HCT116 (cell line): ENCODE measurements at regions not wholly inside any gene's neighbourhood (a gene's known extent, or its start where the extent isn't known, plus 50 kb on each side); places are given as distances from the start of the nearest gene placed in this dataset.

ENCODE experiments used
- ATAC-seq: fragments of 200-7000 bp; cut with Tn5 transposase; 2 replicates; pipeline ENCODE4 v1.9.1; 2020; ENCODE audit warnings: mild to moderate bottlenecking, moderate library complexity
- BruUV-seq: library from RNA; stranded (reverse); fragments of 400-500 nt; replicated peaks from 2 replicates; lab custom pipeline; 2021; lab: Mats Ljungman, UMichigan
- CTCF ChIA-PET: fragments of 300-600 bp; sonication (Branson Sonifier 250); formaldehyde crosslinking; loops from one replicate; lab custom pipeline; 2021; ENCODE audit warnings: antibody characterized with exemption; lab: Charles Lee
- POLR2A ChIA-PET: fragments of 300-600, 350-600 bp; sonication (Branson Sonifier 250); formaldehyde crosslinking; loops from one replicate; lab custom pipeline; 2021; ENCODE audit warnings: antibody characterized with exemption; lab: Charles Lee
- RAD21 ChIA-PET, 2 experiments: fragments of 300-600 bp; sonication (Branson Sonifier 250); formaldehyde crosslinking; loops; one replicate each; lab custom pipeline; 2023; ENCODE audit warnings: low total read pairs in 2 of 2; ENCODE audit not compliant: uncharacterized antibody in 2 of 2, unreplicated experiment in 2 of 2, low non-redundant PET in 1 of 2; lab: Charles Lee
- DNase-seq: peaks from one replicate; pipeline ENCODE4 v3.0.0-alpha.2; 2010; ENCODE audit warnings: low read depth, low spot score
- H2AFZ ChIP-seq: fragments of 200-600 bp; shearing (Covaris generic), sonication (generic); 2 replicates; pipeline ENCODE4 v1.6.1; 2017; ENCODE audit warnings: low read depth, mixed run types, mixed read lengths, antibody characterized with exemption, low read length; ENCODE audit not compliant: poor library complexity, severe bottlenecking
- H3K27ac ChIP-seq: 2 replicates; pipeline ENCODE4 v1.5.1; 2012; ENCODE audit warnings: low read depth, low read length
- H3K27me3 ChIP-seq: fragments of 200-600 bp; sonication (generic); 2 replicates; pipeline ENCODE4 v1.6.1; 2016; ENCODE audit warnings: mixed run types, low read length, mixed read lengths; ENCODE audit not compliant: insufficient read depth
- H3K36me3 ChIP-seq, 2 experiments: fragments of 200-500 bp in 1 of 2; fragments of 200-600 bp in 1 of 2; sonication (Bioruptor generic) in 1 of 2; sonication (generic) in 1 of 2; 2 replicates each; pipeline versions ENCODE4 v1.5.1 to v1.6.1; 2014 to 2016; ENCODE audit warnings: low read length in 2 of 2, inconsistent platforms in 1 of 2, mixed read lengths in 1 of 2, mixed run types in 1 of 2; ENCODE audit not compliant: insufficient read depth in 2 of 2, control insufficient read depth in 1 of 2
- H3K4me1 ChIP-seq, 2 experiments: fragments of 200-600 bp in 1 of 2; sonication (generic) in 1 of 2; 2 replicates each; pipeline versions ENCODE4 v1.5.1 to v1.6.1; 2012 to 2017; ENCODE audit warnings: low read length in 2 of 2, inconsistent platforms in 1 of 2, mild to moderate bottlenecking in 1 of 2, mixed read lengths in 1 of 2, mixed run types in 1 of 2, moderate library complexity in 1 of 2; ENCODE audit not compliant: insufficient read depth in 2 of 2, control insufficient read depth in 1 of 2
- H3K4me2 ChIP-seq: fragments of 200-600 bp; sonication (generic); 2 replicates; pipeline ENCODE4 v1.6.1; 2017; ENCODE audit warnings: mixed run types, low read length, mixed read lengths
- H3K4me3 ChIP-seq, 2 experiments: fragments of 200-600 bp in 1 of 2; sonication (generic) in 1 of 2; replicated peaks in 1 of 2; 2 replicates each; pipeline ENCODE4 v1.5.1; 2011 to 2016; ENCODE audit warnings: low read length in 2 of 2, control low read depth in 1 of 2, low read depth in 1 of 2, mild to moderate bottlenecking in 1 of 2, mixed read lengths in 1 of 2, mixed run types in 1 of 2
- H3K79me2 ChIP-seq: fragments of 200-600 bp; sonication (generic); 2 replicates; pipeline ENCODE4 v1.6.1; 2017; ENCODE audit warnings: mild to moderate bottlenecking, mixed run types, low read length, moderate library complexity, mixed read lengths; ENCODE audit not compliant: insufficient read depth
- H3K9ac ChIP-seq: fragments of 200-600 bp; sonication (generic); 2 replicates; pipeline ENCODE4 v1.6.1; 2016; ENCODE audit warnings: low read length, mixed read lengths
- H3K9me2 ChIP-seq: fragments of 200-600 bp; sonication (generic), shearing (Covaris generic); 2 replicates; pipeline ENCODE4 v1.6.1; 2017; ENCODE audit warnings: mixed run types, mild to moderate bottlenecking, moderate library complexity; ENCODE audit not compliant: insufficient read depth
- H3K9me3 ChIP-seq, 2 experiments: fragments of 200-500 bp in 1 of 2; fragments of 200-600 bp in 1 of 2; sonication (Bioruptor generic) in 1 of 2; sonication (generic) in 1 of 2; 2 replicates each; pipeline ENCODE4 v1.6.1; 2014 to 2017; ENCODE audit warnings: low read length in 2 of 2, mixed read lengths in 2 of 2, inconsistent platforms in 1 of 2, low read depth in 1 of 2, mild to moderate bottlenecking in 1 of 2, mixed run types in 1 of 2, moderate library complexity in 1 of 2; ENCODE audit not compliant: control insufficient read depth in 1 of 2, insufficient read depth in 1 of 2
- H4K20me1 ChIP-seq: fragments of 200-600 bp; sonication (generic), shearing (Covaris generic); 2 replicates; pipeline ENCODE4 v1.6.1; 2017; ENCODE audit warnings: mixed run types, mild to moderate bottlenecking, moderate library complexity; ENCODE audit not compliant: insufficient read depth
- CBX3 ChIP-seq: IDR thresholded peaks from 2 replicates; pipeline ENCODE4 v1.6.1; 2012; ENCODE audit warnings: low read depth
- CEBPB ChIP-seq: IDR thresholded peaks from 2 replicates; pipeline ENCODE4 v1.6.1; 2012; ENCODE audit warnings: low read depth
- EGR1 ChIP-seq: IDR thresholded peaks from 2 replicates; pipeline ENCODE4 v1.6.1; 2012; ENCODE audit warnings: low read depth
- ELF1 ChIP-seq: IDR thresholded peaks from 2 replicates; pipeline ENCODE4 v1.6.1; 2012; ENCODE audit warnings: low read depth, borderline replicate concordance
- EZH2 ChIP-seq: fragments of 200-600 bp; sonication (generic); IDR thresholded peaks from 2 replicates; pipeline ENCODE4 v1.6.1; 2017; ENCODE audit warnings: antibody characterized with exemption, mixed run types
- EZH2phosphoT487 ChIP-seq: fragments of 200-600 bp; IDR thresholded peaks from 2 replicates; pipeline ENCODE4 v1.6.1; 2018; ENCODE audit warnings: antibody characterized with exemption, borderline replicate concordance
- JUND ChIP-seq: IDR thresholded peaks from 2 replicates; pipeline ENCODE4 v1.6.1; 2012
- POLR2AphosphoS5 ChIP-seq: IDR thresholded peaks from 2 replicates; pipeline ENCODE4 v1.6.1; 2011; ENCODE audit warnings: mild to moderate bottlenecking, low read depth, low read length, moderate library complexity
- SIN3A ChIP-seq: IDR thresholded peaks from 2 replicates; pipeline ENCODE4 v1.6.1; 2012; ENCODE audit warnings: low read depth
- SP1 ChIP-seq: IDR thresholded peaks from 2 replicates; pipeline ENCODE4 v1.6.1; 2012; ENCODE audit warnings: low read depth
- SRF ChIP-seq: IDR thresholded peaks from 2 replicates; pipeline ENCODE4 v1.6.1; 2012; ENCODE audit warnings: low read depth
- TCF7L2 ChIP-seq: IDR thresholded peaks from 2 replicates; pipeline ENCODE4 v1.7.0; 2011; ENCODE audit warnings: borderline replicate concordance, inconsistent platforms; ENCODE audit not compliant: insufficient read depth, insufficient read length; ENCODE audit errors: extremely low read depth
- YY1 ChIP-seq: IDR thresholded peaks from 2 replicates; pipeline ENCODE4 v1.6.1; 2011; ENCODE audit warnings: low read length, low read depth, moderate library complexity, mild to moderate bottlenecking; ENCODE audit not compliant: insufficient replicate concordance; ENCODE audit errors: extremely low read depth
- ZFX ChIP-seq: fragments of 450-650 bp; IDR thresholded peaks from 2 replicates; pipeline ENCODE4 v1.6.1; 2017
- intact Hi-C: fragments of 100-400 bp; cut with micrococcal nuclease; formaldehyde crosslinking; loops from 2 replicates; pipeline ENCODE4 v1.10.0; 2022
- TF ChIP-seq, protein P1 (sequence below): IDR thresholded peaks from 2 replicates; pipeline ENCODE4 v1.6.1; 2012
- TF ChIP-seq, protein P2 (sequence below): IDR thresholded peaks from 2 replicates; pipeline ENCODE4 v1.6.1; 2012; ENCODE audit warnings: low read depth
- TF ChIP-seq, protein P3 (sequence below): IDR thresholded peaks from 2 replicates; pipeline ENCODE4 v1.6.1; 2012

DNA sequence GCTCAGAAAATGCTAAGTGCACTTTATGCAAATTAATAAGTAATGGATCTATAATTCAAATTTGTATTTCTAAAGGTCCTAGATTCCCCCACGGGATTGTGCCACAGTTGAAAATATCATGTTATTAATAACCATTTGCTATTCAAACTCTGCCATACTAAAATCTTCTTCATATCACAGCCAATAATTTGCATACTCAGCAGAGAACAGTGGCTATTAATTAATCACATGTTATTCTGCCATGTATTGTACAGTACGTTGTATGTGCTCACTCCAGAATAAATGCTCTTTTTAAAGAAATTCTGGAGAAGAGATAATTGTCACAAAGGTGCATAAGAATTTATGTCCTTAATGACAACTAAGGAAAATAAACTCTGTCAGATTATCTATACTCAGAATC is 184.9 kb upstream of the LUZP2 start:
- Histone ChIP-seq H3K27ac (no peak overlapping the region), H3K4me2 (no peak overlapping the region), H3K9ac (no peak overlapping the region), H3K27me3 (no peaks in the 10 kb centered on the region), H3K9me2 (no peaks in the 10 kb centered on the region), H3K4me3 (no peak overlapping the region), H2AFZ (no peak overlapping the region), H3K36me3 (no peaks in the 10 kb centered on the region), H4K20me1 (no peaks in the 10 kb centered on the region), H3K79me2 (no peaks in the 10 kb centered on the region), H3K4me1 (no peaks in the 10 kb centered on the region), H3K9me3 (peaks cover 11 to 31% of the 10 kb centered on the region in 2 experiments; a peak in 2 of 4 replicates)
- no peak for TF ChIP-seq TCF7L2
- no peak for TF ChIP-seq CBX3
- TF ChIP-seq, protein P1, sequence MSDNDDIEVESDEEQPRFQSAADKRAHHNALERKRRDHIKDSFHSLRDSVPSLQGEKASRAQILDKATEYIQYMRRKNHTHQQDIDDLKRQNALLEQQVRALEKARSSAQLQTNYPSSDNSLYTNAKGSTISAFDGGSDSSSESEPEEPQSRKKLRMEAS = no peak
- no peak for TF ChIP-seq POLR2AphosphoS5
- no peak for TF ChIP-seq SP1
- TF ChIP-seq JUND = no peak
- TF ChIP-seq YY1 = no peak
- BruUV-seq = no TSS peak
- ATAC-seq = no peak
- no peak for DNase-seq
- ChIA-PET CTCF (no interaction called here), POLR2A (no interaction called here), RAD21 (no interaction called here)
- intact Hi-C loops = no loop called here

GRCh38 chr11:24312464-24313238 is 184.2 kb upstream of the LUZP2 start:
- Histone ChIP-seq H2AFZ (no peak overlapping the region), H4K20me1 (no peaks in the 10 kb centered on the region), H3K36me3 (no peaks in the 10 kb centered on the region), H3K9me3 (peaks cover 5 to 30% of the 10 kb centered on the region in 2 experiments; a peak in 2 of 4 replicates), H3K4me3 (no peak overlapping the region), H3K27me3 (no peaks in the 10 kb centered on the region)
- BruUV-seq = no TSS peak
- DNase-seq = no peak
- no peak for TF ChIP-seq EGR1
- TF ChIP-seq TCF7L2 = no peak
- TF ChIP-seq ELF1 = no peak
- no peak for TF ChIP-seq ZFX
- no peak for TF ChIP-seq EZH2
- TF ChIP-seq, protein P2, sequence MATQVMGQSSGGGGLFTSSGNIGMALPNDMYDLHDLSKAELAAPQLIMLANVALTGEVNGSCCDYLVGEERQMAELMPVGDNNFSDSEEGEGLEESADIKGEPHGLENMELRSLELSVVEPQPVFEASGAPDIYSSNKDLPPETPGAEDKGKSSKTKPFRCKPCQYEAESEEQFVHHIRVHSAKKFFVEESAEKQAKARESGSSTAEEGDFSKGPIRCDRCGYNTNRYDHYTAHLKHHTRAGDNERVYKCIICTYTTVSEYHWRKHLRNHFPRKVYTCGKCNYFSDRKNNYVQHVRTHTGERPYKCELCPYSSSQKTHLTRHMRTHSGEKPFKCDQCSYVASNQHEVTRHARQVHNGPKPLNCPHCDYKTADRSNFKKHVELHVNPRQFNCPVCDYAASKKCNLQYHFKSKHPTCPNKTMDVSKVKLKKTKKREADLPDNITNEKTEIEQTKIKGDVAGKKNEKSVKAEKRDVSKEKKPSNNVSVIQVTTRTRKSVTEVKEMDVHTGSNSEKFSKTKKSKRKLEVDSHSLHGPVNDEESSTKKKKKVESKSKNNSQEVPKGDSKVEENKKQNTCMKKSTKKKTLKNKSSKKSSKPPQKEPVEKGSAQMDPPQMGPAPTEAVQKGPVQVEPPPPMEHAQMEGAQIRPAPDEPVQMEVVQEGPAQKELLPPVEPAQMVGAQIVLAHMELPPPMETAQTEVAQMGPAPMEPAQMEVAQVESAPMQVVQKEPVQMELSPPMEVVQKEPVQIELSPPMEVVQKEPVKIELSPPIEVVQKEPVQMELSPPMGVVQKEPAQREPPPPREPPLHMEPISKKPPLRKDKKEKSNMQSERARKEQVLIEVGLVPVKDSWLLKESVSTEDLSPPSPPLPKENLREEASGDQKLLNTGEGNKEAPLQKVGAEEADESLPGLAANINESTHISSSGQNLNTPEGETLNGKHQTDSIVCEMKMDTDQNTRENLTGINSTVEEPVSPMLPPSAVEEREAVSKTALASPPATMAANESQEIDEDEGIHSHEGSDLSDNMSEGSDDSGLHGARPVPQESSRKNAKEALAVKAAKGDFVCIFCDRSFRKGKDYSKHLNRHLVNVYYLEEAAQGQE = no peak
- TF ChIP-seq CBX3 = no peak
- no peak for TF ChIP-seq SRF
- no peak for TF ChIP-seq EZH2phosphoT487
- no peak for TF ChIP-seq CEBPB
- TF ChIP-seq SIN3A = no peak
- TF ChIP-seq, protein P3, sequence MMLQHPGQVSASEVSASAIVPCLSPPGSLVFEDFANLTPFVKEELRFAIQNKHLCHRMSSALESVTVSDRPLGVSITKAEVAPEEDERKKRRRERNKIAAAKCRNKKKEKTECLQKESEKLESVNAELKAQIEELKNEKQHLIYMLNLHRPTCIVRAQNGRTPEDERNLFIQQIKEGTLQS = no peak
- TF ChIP-seq, all 23 proteins: peak for 0
- Histone ChIP-seq H3K4me2 (no peak overlapping the region), H3K4me1 (no peaks in the 10 kb centered on the region), H3K79me2 (no peaks in the 10 kb centered on the region), H3K9me2 (no peaks in the 10 kb centered on the region), H3K9ac (no peak overlapping the region), H3K27ac (no peak overlapping the region)
- ChIA-PET CTCF (no interaction called here), RAD21 (no interaction called here), POLR2A (no interaction called here)
- intact Hi-C loops = no loop called here
- no peak for ATAC-seq
